GM23248 (cell line): ENCODE measurements at regions not wholly inside any gene's neighbourhood (a gene's known extent, or its start where the extent isn't known, plus 50 kb on each side); places are given as distances from the start of the nearest gene placed in this dataset.
A peak's percentile ranks its signal among the peaks of the same experiment; 100 is the strongest.

ENCODE experiments used
- EZH2 ChIP-seq: fragments of 200-600 bp; sonication (generic); IDR thresholded peaks from 2 replicates; pipeline ENCODE4 v1.6.1; 2018; ENCODE audit warnings: antibody characterized with exemption, mild to moderate bottlenecking; ENCODE audit not compliant: insufficient read depth, poor library complexity, severe bottlenecking
- EZH2phosphoT487 ChIP-seq: fragments of 200-600 bp; sonication (generic); IDR thresholded peaks from 2 replicates; pipeline ENCODE4 v1.6.1; 2018; ENCODE audit warnings: antibody characterized with exemption, moderate library complexity, mild to moderate bottlenecking, low read depth; ENCODE audit not compliant: insufficient read depth

DNA sequence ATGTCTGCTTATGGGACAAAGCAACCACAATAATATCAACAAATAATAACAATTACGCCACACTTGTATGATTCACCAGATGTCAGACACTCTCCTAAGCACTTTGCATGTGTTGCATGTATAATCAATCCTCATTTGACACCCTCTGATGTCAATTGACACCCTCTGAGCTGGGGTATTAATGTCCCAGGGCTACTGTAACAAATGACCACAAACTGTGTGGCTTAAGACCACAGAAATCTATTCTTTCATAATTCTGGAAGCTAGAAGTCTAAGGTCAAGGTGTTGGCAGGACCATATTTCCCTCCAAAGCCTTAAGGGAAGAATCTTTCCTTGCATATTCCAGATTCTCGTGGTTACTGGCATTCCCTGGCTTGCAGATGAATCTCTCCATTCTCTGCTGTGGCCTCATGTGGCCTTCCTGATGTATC, 112.7 kb downstream of the NPIPB5 start:
- TF ChIP-seq EZH2 = no peak
- 0 out of 2 replicates have a peak, but pooled peaks have one; percentile 47 for TF ChIP-seq EZH2phosphoT487
